ENCODE measurements at regions not wholly inside any gene's neighbourhood (a gene's known extent, or its start where the extent isn't known, plus 50 kb on each side); places are given as distances from the start of the nearest gene placed in this dataset.

- no peak for ATAC-seq
- H3K27me3 ChIP-seq = no peaks in the 10 kb centered on the region
- no peaks in the 10 kb centered on the region for H3K36me3 ChIP-seq
- no peak overlapping the region for H3K4me3 ChIP-seq
- H3K27ac ChIP-seq = no peak overlapping the region
- 72 to 75% methylated on average over 3 of the region's 3 CpGs for WGBS, 2 donors
- no peak for DNase-seq
- intact Hi-C loops (cut with DNase I) = no loop called here
- TF ChIP-seq CTCF (IDR thresholded peaks at IDR 0.05) = no peak
- H3K4me1 ChIP-seq = peaks cover 0 to 21% (median 5%) of the 10 kb centered on the region in 9 donors
- H3K9me3 ChIP-seq = no peaks in the 10 kb centered on the region
Measured at GRCh38 chr3:101159478-101159877, 160.9 kb downstream of the IMPG2 start.

DNA sequence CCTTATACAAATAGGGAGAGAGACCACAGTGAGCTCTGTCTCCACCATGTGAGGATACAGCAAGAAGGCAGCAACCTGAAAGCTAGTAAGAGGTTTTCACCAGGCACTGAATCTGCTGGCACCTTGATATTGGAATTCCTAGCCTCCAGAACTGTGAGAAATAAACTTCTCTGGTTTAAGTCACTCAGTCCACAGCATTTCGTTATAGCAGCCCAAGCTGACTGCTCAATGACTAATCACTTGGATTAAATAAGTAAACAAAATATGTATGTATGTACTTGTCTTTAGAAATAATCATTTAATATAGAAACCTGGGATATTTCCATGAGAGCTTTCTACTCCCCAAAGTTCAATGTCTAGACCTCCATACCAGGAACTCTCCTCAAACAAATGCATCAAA, 162.0 kb downstream of the IMPG2 start:
- 0 to 34% methylated on average over 1 of the region's 1 CpG for WGBS, 2 donors
- no peaks in the 10 kb centered on the region for H3K9me3 ChIP-seq
- intact Hi-C loops (cut with DNase I) = no loop called here
- H3K27me3 ChIP-seq = no peaks in the 10 kb centered on the region
- no peak for ATAC-seq
- H3K4me3 ChIP-seq = no peak overlapping the region
- no peak for TF ChIP-seq CTCF (IDR thresholded peaks at IDR 0.05)
- no peaks in the 10 kb centered on the region for H3K36me3 ChIP-seq
- H3K27ac ChIP-seq = no peak overlapping the region
- peaks cover 0 to 21% (median 5%) of the 10 kb centered on the region in 9 donors for H3K4me1 ChIP-seq
- no peak for DNase-seq

GRCh38 chr3:101156787-101157345, 163.5 kb downstream of the IMPG2 start:
- Histone ChIP-seq H3K9me3 (no peaks in the 10 kb centered on the region), H3K27ac (peak overlapping the region in 5 of 10 donors; percentile 6 to 39 (median 25)), H3K36me3 (no peaks in the 10 kb centered on the region), H3K27me3 (no peaks in the 10 kb centered on the region), H3K4me1 (peaks cover 0 to 21% (median 5%) of the 10 kb centered on the region in 9 donors), H3K4me3 (no peak overlapping the region)
- no peak for TF ChIP-seq CTCF (IDR thresholded peaks at IDR 0.05)
- ATAC-seq (no peak), DNase-seq (no peak)
- 84 to 87% methylated on average over 1 of the region's 1 CpG for whole genome bisulfite sequencing, 2 donors
- intact Hi-C loops (cut with DNase I) = no loop called here

GRCh38 chr3:101155825-101156224, 162.6 kb upstream of the ABI3BP start:
- intact Hi-C loops (cut with DNase I) = no loop called here
- H3K36me3 ChIP-seq = no peaks in the 10 kb centered on the region
- TF ChIP-seq CTCF (IDR thresholded peaks at IDR 0.05) = no peak
- H3K27me3 ChIP-seq = no peaks in the 10 kb centered on the region
- no peak overlapping the region for H3K4me3 ChIP-seq
- peaks cover 0 to 21% (median 5%) of the 10 kb centered on the region in 9 donors for H3K4me1 ChIP-seq
- DNase-seq (peak in 1 of 2 donors; percentile 45), ATAC-seq (peak; percentile 86 to 99 (median 96))
- H3K27ac ChIP-seq = peak overlapping the region in 2 of 10 donors; percentile 25 to 28
- no peaks in the 10 kb centered on the region for H3K9me3 ChIP-seq
